AG04450 (cell line): ENCODE measurements at regions not wholly inside any gene's neighbourhood (a gene's known extent, or its start where the extent isn't known, plus 50 kb on each side); places are given as distances from the start of the nearest gene placed in this dataset.

Experiments used
- CTCF ChIA-PET: fragments of 300-600, 350-600 bp; formaldehyde crosslinking; extraction: SDS; loops from one replicate; lab custom pipeline; 2022; ENCODE audit warnings: antibody characterized with exemption, inconsistent platforms; lab: Charles Lee
- POLR2A ChIA-PET: fragments of 350-600 bp; formaldehyde crosslinking; extraction: SDS; loops from one replicate; lab custom pipeline; 2021; ENCODE audit warnings: antibody characterized with exemption, inconsistent platforms; lab: Yijun Ruan, JAX
- DNase-seq: peaks from one replicate; pipeline ENCODE4 v3.0.0-alpha.2; 2011; ENCODE audit warnings: low read depth, low spot score
- H3K27ac ChIP-seq: one replicate; pipeline ENCODE4 v1.5.1; 2012; ENCODE audit warnings: low read depth, low read length, control low read depth
- H3K27me3 ChIP-seq: one replicate; pipeline ENCODE4 v1.6.0; 2012; ENCODE audit warnings: low read length; ENCODE audit not compliant: control insufficient read depth, insufficient read depth
- H3K4me3 ChIP-seq: 2 replicates; pipeline ENCODE4 v1.5.1; 2011; ENCODE audit warnings: mild to moderate bottlenecking, low read depth, low read length, control low read depth
- H3K9me3 ChIP-seq: 2 replicates; pipeline ENCODE4 v1.5.1; 2012; ENCODE audit warnings: low read length; ENCODE audit not compliant: control insufficient read depth, insufficient read depth
- CTCF ChIP-seq: IDR thresholded peaks from 2 replicates; pipeline ENCODE4 v1.5.1; 2011; ENCODE audit warnings: low read depth, low read length, control low read depth, inconsistent platforms

- POLR2A ChIA-PET = interaction anchor here (0.6 kb wide), 1 partner anchor 38 kb away, joined by 3 read pairs; no protein-coding TSS in a partner anchor
- CTCF ChIA-PET = no interaction called here
- Histone ChIP-seq H3K4me3 (no peak overlapping the region), H3K27me3 (peaks cover 10% of the 10 kb centered on the region), H3K27ac (no peak overlapping the region), H3K9me3 (no peaks in the 10 kb centered on the region)
- no peak for TF ChIP-seq CTCF
- no peak for DNase-seq
Measured at GRCh38 chr3:72144773-72145505, 360.0 kb upstream of the PROK2 start.

- ChIA-PET POLR2A (no interaction called here), CTCF (no interaction called here)
- TF ChIP-seq CTCF = no peak
- no peak overlapping the region for H3K4me3 ChIP-seq
- H3K27me3 ChIP-seq = peaks cover 9% of the 10 kb centered on the region
- DNase-seq = no peak
- H3K27ac ChIP-seq = no peak overlapping the region
- H3K9me3 ChIP-seq = no peaks in the 10 kb centered on the region
Measured at GRCh38 chr3:72143966-72144717, 359.2 kb upstream of the PROK2 start.

GRCh38 chr3:72143322-72143721 is 358.4 kb upstream of the PROK2 start:
- no peak for DNase-seq
- Histone ChIP-seq H3K27ac (no peak overlapping the region), H3K4me3 (no peak overlapping the region), H3K27me3 (peaks cover 9% of the 10 kb centered on the region), H3K9me3 (no peaks in the 10 kb centered on the region)
- no peak for TF ChIP-seq CTCF
- ChIA-PET CTCF (no interaction called here), POLR2A (no interaction called here)

- H3K9me3 ChIP-seq = no peaks in the 10 kb centered on the region
- H3K27me3 ChIP-seq = peaks cover 14% of the 10 kb centered on the region
- ChIA-PET POLR2A (no interaction called here), CTCF (no interaction called here)
- TF ChIP-seq CTCF = no peak
- H3K4me3 ChIP-seq = no peak overlapping the region
- DNase-seq = no peak
- no peak overlapping the region for H3K27ac ChIP-seq
Measured at GRCh38 chr3:72142028-72142427, 357.1 kb upstream of the PROK2 start.

GRCh38 chr3:72141264-72141663 is 356.3 kb upstream of the PROK2 start:
- ChIA-PET POLR2A (no interaction called here), CTCF (no interaction called here)
- no peaks in the 10 kb centered on the region for H3K9me3 ChIP-seq
- no peak overlapping the region for H3K4me3 ChIP-seq
- DNase-seq = no peak
- TF ChIP-seq CTCF = no peak
- H3K27ac ChIP-seq = no peak overlapping the region
- H3K27me3 ChIP-seq = peaks cover 20% of the 10 kb centered on the region
